Gastroesophageal sphincter (tissue), 3 donors: ENCODE measurements at regions not wholly inside any gene's neighbourhood (a gene's known extent, or its start where the extent isn't known, plus 50 kb on each side); places are given as distances from the start of the nearest gene placed in this dataset.

Experiments
- POLR2A ChIP-seq, 2 donors: fragments of 450-650 bp; IDR thresholded peaks; one replicate each; pipeline ENCODE4 v1.6.1; 2017; ENCODE audit warnings: antibody characterized with exemption in 2 of 2, mild to moderate bottlenecking in 2 of 2, moderate library complexity in 1 of 2
- POLR2AphosphoS5 ChIP-seq: sonication (generic); formaldehyde crosslinking; IDR thresholded peaks from one replicate; pipeline ENCODE4 v1.6.1; 2017; ENCODE audit warnings: antibody characterized with exemption
- TF ChIP-seq, protein P1 (sequence below), 4 experiments: fragments of 200-600 bp in 2 of 4; fragments of 450-650 bp in 2 of 4; sonication (generic) in 1 of 4; IDR thresholded peaks; one replicate each; pipeline ENCODE4 v1.5.1; 2017 to 2019; ENCODE audit warnings: antibody characterized with exemption in 4 of 4, mild to moderate bottlenecking in 2 of 4, moderate library complexity in 2 of 4

DNA sequence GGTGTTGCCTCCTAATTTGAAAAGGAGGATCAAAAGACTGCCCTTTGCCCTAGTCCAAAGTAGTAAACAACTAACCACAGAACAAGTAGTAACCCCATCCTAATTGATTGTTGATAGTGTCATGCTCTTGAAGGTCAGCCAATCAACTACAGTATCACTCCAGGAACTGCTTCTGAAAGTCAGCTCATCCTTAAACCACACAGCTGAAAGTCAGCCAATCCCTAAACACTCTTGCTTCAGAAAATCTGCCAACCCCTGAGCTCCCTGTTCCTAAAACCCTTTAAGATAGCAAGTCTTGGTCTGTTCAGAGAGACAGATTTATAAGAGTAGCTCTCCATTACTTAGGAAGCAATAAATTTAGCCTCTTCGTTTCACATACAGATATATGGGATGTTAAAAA, 51.6 kb upstream of the CPO start:
- TF ChIP-seq, protein P1, sequence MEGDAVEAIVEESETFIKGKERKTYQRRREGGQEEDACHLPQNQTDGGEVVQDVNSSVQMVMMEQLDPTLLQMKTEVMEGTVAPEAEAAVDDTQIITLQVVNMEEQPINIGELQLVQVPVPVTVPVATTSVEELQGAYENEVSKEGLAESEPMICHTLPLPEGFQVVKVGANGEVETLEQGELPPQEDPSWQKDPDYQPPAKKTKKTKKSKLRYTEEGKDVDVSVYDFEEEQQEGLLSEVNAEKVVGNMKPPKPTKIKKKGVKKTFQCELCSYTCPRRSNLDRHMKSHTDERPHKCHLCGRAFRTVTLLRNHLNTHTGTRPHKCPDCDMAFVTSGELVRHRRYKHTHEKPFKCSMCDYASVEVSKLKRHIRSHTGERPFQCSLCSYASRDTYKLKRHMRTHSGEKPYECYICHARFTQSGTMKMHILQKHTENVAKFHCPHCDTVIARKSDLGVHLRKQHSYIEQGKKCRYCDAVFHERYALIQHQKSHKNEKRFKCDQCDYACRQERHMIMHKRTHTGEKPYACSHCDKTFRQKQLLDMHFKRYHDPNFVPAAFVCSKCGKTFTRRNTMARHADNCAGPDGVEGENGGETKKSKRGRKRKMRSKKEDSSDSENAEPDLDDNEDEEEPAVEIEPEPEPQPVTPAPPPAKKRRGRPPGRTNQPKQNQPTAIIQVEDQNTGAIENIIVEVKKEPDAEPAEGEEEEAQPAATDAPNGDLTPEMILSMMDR (IDR thresholded peaks at IDR 0.05) = no peak
- TF ChIP-seq POLR2A (IDR thresholded peaks at IDR 0.05) (no peak), POLR2AphosphoS5 (no peak)
